Upper lobe of left lung (tissue), 6 donors: ENCODE measurements at regions not wholly inside any gene's neighbourhood (a gene's known extent, or its start where the extent isn't known, plus 50 kb on each side); places are given as distances from the start of the nearest gene placed in this dataset.
"Not testable (repeated sequence)": the region's sequence is repeated elsewhere in the genome, so short reads cannot be mapped to it uniquely, and the experiment has no call there.

Experiments
- ATAC-seq, 2 donors: fragments of 200-7000 bp; cut with Tn5 transposase; one replicate each; pipeline ENCODE4 v1.9.1; 2022; ENCODE audit warnings: mild to moderate bottlenecking in 2 of 2, moderate library complexity in 2 of 2; ENCODE audit not compliant: low FRiP score in 2 of 2
- DNase-seq, 2 donors: peaks; one replicate each; pipeline ENCODE4 v3.0.0-alpha.2; 2019 to 2020
- H3K27ac ChIP-seq, 4 donors: fragments of 200-600 bp; sonication (generic); one replicate each; pipeline ENCODE4 v1.5.1; 2016 to 2019
- H3K27me3 ChIP-seq, 4 donors: fragments of 200-600 bp; sonication (generic); one replicate each; pipeline ENCODE4 v1.5.1; 2017 to 2019
- H3K36me3 ChIP-seq, 4 donors: fragments of 200-600 bp; sonication (generic); one replicate each; pipeline ENCODE4 v1.5.1; 2016 to 2019
- H3K4me1 ChIP-seq, 4 donors: fragments of 200-600 bp; sonication (generic); one replicate each; pipeline ENCODE4 v1.5.1; 2018 to 2019
- H3K4me3 ChIP-seq, 4 donors: fragments of 200-600 bp; sonication (generic); one replicate each; pipeline ENCODE4 v1.5.1; 2017 to 2019; ENCODE audit warnings: mild to moderate bottlenecking in 2 of 4, moderate library complexity in 1 of 4
- H3K9me3 ChIP-seq, 4 donors: fragments of 200-600 bp; sonication (generic); one replicate each; pipeline ENCODE4 v1.5.1; 2018 to 2019
- EP300 ChIP-seq, 4 donors: sonication (generic); formaldehyde crosslinking; IDR thresholded peaks; one replicate each; pipeline ENCODE4 v1.5.1; 2017; ENCODE audit warnings: antibody characterized with exemption in 4 of 4, control low read depth in 2 of 4
- POLR2A ChIP-seq, 4 donors: fragments of 450-650 bp; IDR thresholded peaks; one replicate each; pipeline ENCODE4 v1.5.1; 2016 to 2017; ENCODE audit warnings: antibody characterized with exemption in 4 of 4, mild to moderate bottlenecking in 2 of 4
- POLR2AphosphoS5 ChIP-seq, 2 donors: sonication (generic); formaldehyde crosslinking; IDR thresholded peaks; one replicate each; pipeline ENCODE4 v1.5.1; 2017; ENCODE audit warnings: antibody characterized with exemption in 2 of 2
- WGBS, 2 donors: methylation state at CpG; one replicate each; pipeline ENCODE4 v1.1.5; 2017 to 2018; 5-methylcytosine and 5-hydroxymethylcytosine counted together
- TF ChIP-seq, protein P1 (sequence below), 6 experiments: fragments of 450-650 bp in 4 of 6; fragments of 200-600 bp in 2 of 6; sonication (generic) in 2 of 6; IDR thresholded peaks; one replicate each; pipeline ENCODE4 v1.5.1; 2016 to 2019; ENCODE audit warnings: antibody characterized with exemption in 6 of 6
- donor health status: DM: no; HTN: no; CAD: no; lungs with moderate emphysema.
- donor health status: DM: no; HTN: yes; CAD: no; lungs with severe emphysema.

DNA sequence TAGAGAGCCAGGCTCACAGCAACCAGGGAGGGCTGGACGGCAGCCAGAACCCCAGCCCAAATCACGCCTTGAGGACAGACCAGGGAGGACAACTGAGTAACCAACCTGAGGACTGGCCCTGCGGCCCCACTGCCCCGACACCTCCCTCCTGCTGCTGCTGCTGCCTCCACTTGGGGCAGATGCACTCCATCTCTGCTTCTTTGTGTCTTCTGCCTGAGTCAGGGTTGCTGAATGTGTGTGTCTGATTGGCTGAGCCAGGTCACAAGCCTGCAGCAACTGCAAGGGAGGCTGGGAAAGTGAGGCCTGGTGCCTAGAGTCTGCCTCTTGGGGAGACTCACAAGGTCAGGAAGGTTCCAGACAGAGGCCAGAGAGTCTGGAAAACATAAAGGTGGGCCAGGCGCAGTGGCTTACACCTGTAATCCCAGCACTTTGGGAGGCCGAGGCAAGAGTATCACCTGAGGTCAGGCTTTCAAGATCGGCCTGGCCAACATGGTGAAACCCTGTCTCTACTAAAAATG, 83.4 kb downstream of the ZFP36L2 start:
- no peak overlapping the region for H3K27ac ChIP-seq
- no peak for ATAC-seq
- no peaks in the 10 kb centered on the region for H3K36me3 ChIP-seq

DNA sequence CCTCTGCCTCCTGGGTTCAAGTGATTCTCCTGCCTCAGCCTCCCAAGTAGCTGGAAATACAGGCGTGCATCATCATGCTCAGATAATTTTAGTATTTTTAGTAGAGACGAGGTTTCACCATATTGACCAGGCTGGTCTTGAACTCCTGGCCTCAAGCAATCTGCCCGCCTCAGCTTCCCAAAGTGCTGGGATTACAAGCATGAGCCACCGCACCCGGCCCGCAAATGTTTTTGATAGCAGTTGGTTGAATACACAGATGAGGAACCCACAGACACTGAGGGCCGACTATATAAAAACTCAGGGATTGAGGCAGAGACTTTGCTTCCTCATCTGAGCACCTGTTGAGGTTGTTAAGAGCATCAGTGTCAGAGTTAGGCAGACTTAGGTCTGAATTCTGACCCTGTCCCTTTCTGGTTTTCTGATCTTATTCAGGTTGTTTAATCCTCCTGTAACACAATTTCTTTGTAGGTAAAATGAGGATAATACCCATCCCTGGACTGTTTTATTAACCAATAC, 84.7 kb downstream of the ZFP36L2 start:
- H3K27ac ChIP-seq, H3K4me3 ChIP-seq, H3K9me3 ChIP-seq, ATAC-seq, DNase-seq, H3K36me3 ChIP-seq, H3K27me3 ChIP-seq: not testable (repeated sequence)
- WGBS, 2 donors = 83 to 87% methylated on average over 3 to 7 of the region's 7 CpGs
- peaks cover 23 to 46% (median 26%) of the 10 kb centered on the region in 4 donors for H3K4me1 ChIP-seq

More for the DNA sequence above, 83.4 kb downstream of the ZFP36L2 start:
- WGBS, 2 donors = 97% methylated on average over 4 to 7 of the region's 7 CpGs
- H3K4me3 ChIP-seq = no peak overlapping the region
- no peak for DNase-seq
- H3K9me3 ChIP-seq = no peaks in the 10 kb centered on the region
- no peak for TF ChIP-seq POLR2AphosphoS5 (IDR thresholded peaks at IDR 0.05)
- TF ChIP-seq, protein P1, sequence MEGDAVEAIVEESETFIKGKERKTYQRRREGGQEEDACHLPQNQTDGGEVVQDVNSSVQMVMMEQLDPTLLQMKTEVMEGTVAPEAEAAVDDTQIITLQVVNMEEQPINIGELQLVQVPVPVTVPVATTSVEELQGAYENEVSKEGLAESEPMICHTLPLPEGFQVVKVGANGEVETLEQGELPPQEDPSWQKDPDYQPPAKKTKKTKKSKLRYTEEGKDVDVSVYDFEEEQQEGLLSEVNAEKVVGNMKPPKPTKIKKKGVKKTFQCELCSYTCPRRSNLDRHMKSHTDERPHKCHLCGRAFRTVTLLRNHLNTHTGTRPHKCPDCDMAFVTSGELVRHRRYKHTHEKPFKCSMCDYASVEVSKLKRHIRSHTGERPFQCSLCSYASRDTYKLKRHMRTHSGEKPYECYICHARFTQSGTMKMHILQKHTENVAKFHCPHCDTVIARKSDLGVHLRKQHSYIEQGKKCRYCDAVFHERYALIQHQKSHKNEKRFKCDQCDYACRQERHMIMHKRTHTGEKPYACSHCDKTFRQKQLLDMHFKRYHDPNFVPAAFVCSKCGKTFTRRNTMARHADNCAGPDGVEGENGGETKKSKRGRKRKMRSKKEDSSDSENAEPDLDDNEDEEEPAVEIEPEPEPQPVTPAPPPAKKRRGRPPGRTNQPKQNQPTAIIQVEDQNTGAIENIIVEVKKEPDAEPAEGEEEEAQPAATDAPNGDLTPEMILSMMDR (IDR thresholded peaks at IDR 0.05) = peak in 1 of 6 experiments; percentile 19
- peaks cover 17 to 35% (median 26%) of the 10 kb centered on the region in 4 donors for H3K4me1 ChIP-seq
- no peaks in the 10 kb centered on the region for H3K27me3 ChIP-seq

DNA sequence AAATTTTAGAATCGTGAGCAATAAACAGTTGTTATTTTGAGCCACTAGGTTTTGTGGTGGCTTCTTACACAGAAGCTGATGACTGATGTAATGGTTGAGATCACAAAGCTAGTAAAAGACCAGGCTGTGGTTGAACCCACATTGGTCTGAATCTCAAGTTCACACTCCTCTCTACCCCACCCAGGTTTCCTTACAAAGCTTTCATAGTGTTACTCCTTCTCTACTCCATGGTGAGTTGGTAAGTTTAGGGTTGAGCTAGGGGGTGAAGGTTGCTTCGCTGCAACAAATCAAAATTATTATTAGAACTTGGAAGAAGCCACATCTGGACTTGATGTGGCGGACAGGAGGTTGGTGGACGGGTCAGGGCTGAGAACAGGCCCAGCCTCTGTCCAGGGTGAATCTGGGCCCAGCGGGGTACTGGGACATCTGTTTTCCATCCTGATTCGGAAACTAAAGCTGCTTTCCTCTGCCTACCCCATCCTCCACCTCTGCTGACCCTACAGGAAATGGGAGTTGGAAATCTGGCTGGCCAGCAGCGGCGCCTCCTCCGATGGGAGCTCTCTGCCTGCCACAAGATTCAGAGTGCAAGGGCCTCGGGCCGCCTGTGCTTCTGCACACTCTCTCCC, 86.3 kb downstream of the ZFP36L2 start:
- H3K27me3 ChIP-seq = no peaks in the 10 kb centered on the region
- 55 to 65% methylated on average over 6 to 11 of the region's 11 CpGs for WGBS, 2 donors
- ATAC-seq (peak; percentile 35 to 63), DNase-seq (peak in 1 of 2 donors; percentile 34)
- H3K4me3 ChIP-seq = no peak overlapping the region
- no peaks in the 10 kb centered on the region for H3K9me3 ChIP-seq
- peak in 1 of 2 donors; percentile 58 for TF ChIP-seq POLR2AphosphoS5 (IDR thresholded peaks at IDR 0.05)
- peak in 1 of 4 donors; percentile 31 for TF ChIP-seq EP300 (IDR thresholded peaks at IDR 0.05)
- no peak for TF ChIP-seq POLR2A (IDR thresholded peaks at IDR 0.05)
- TF ChIP-seq, protein P1 (IDR thresholded peaks at IDR 0.05) = no peak
- peaks cover 32 to 51% (median 34%) of the 10 kb centered on the region in 4 donors for H3K4me1 ChIP-seq
- H3K27ac ChIP-seq = peak overlapping the region; percentile 52 to 79 (median 72)
- no peaks in the 10 kb centered on the region for H3K36me3 ChIP-seq

DNA sequence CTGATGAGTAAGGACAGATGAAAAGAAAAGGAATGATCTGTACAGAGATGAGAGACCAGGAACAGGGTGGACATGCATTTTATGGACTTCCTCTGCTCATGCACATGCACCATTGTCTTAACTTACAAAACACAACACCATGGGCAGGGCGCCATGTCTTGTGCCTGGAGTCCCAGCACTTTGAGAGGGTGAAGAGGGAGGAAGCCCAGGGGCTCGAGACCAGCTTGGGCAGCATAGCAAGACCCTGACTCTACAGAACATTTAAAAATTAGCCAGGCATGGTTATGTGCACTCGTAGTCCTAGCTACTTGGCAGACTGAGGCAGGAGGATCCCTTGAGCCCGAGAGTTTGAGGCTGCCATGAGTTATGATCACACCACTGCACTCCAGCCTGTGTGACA, 86.9 kb downstream of the ZFP36L2 start:
- 87 to 96% methylated on average over 4 of the region's 4 CpGs for WGBS, 2 donors
- Histone ChIP-seq H3K36me3 (no peaks in the 10 kb centered on the region), H3K4me3 (no peak overlapping the region), H3K27ac (peak overlapping the region; percentile 52 to 79 (median 72)), H3K27me3 (no peaks in the 10 kb centered on the region), H3K9me3 (no peaks in the 10 kb centered on the region), H3K4me1 (peaks cover 35 to 54% (median 38%) of the 10 kb centered on the region in 4 donors)
- ATAC-seq (no peak), DNase-seq (no peak)
- TF ChIP-seq EP300 (IDR thresholded peaks at IDR 0.05) = no peak
- TF ChIP-seq, protein P1 (IDR thresholded peaks at IDR 0.05) = no peak
- TF ChIP-seq POLR2AphosphoS5 (IDR thresholded peaks at IDR 0.05) = no peak

DNA sequence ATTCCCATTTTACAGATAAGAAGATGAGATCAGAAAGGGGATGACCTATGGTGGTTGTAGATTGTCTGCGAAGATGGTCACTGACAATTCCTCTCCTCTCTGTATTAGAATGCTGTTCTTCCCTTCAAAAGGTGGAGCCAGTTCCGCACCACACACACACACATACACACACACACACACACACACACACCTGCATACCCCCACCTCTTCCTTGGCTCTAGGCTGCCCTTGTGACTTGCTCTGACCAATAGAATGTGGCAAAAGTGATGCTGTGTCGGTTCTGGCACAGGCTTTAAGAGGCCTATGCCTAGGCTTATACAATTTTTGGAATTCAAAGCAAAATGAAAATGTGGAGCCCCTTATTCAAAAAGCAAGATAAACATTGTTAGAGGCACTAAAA, 88.0 kb downstream of the ZFP36L2 start:
- H3K27ac ChIP-seq = no peak overlapping the region
- no peaks in the 10 kb centered on the region for H3K27me3 ChIP-seq
- no peak for TF ChIP-seq POLR2A (IDR thresholded peaks at IDR 0.05)
- TF ChIP-seq, protein P1 (IDR thresholded peaks at IDR 0.05) = no peak
- no peak for TF ChIP-seq POLR2AphosphoS5 (IDR thresholded peaks at IDR 0.05)
- no peak for TF ChIP-seq EP300 (IDR thresholded peaks at IDR 0.05)
- 94 to 96% methylated on average over 3 of the region's 3 CpGs for WGBS, 2 donors
- peaks cover 45 to 65% (median 48%) of the 10 kb centered on the region in 4 donors for H3K4me1 ChIP-seq
- no peak for DNase-seq
- H3K4me3 ChIP-seq = no peak overlapping the region
- ATAC-seq = no peak
- no peaks in the 10 kb centered on the region for H3K36me3 ChIP-seq
- H3K9me3 ChIP-seq = no peaks in the 10 kb centered on the region
